T47D (cell line): ENCODE measurements at regions not wholly inside any gene's neighbourhood (a gene's known extent, or its start where the extent isn't known, plus 50 kb on each side); places are given as distances from the start of the nearest gene placed in this dataset.

Experiments used
- DNase-seq, 2 experiments: peaks; one replicate each; pipeline versions ENCODE4 v3.0.0 to v3.0.0-alpha.2; 2011 to 2012; ENCODE audit warnings: low read depth in 1 of 2, low spot score in 1 of 2
- JUND ChIP-seq: IDR thresholded peaks from 2 replicates; pipeline ENCODE4 v1.6.1; 2012; ENCODE audit warnings: low read depth
- in situ Hi-C: cut with HindIII; loops from 2 replicates; pipeline ENCODE4 v1.10.0; 2016; ENCODE audit warnings: low sequenced_read_pairs, low pct_unique_long_range_greater_than_20kb

- no peak for TF ChIP-seq JUND
- no peak for DNase-seq
- in situ Hi-C loops: no loop called here
Measured at GRCh38 chr3:127132876-127133275, 60.1 kb upstream of the PRR23E start.

- DNase-seq: no peak
- in situ Hi-C loops: no loop called here
- no peak for TF ChIP-seq JUND
Measured at GRCh38 chr3:127133971-127134370, 59.0 kb upstream of the PRR23E start.

- TF ChIP-seq JUND: no peak
- in situ Hi-C loops: no loop called here
- DNase-seq: no peak
Measured at GRCh38 chr3:127134466-127134865, 58.5 kb upstream of the PRR23E start.

GRCh38 chr3:127134887-127135240, 58.1 kb upstream of the PRR23E start:
- in situ Hi-C loops: no loop called here

GRCh38 chr3:127135241-127136023, 57.5 kb upstream of the PRR23E start:
- DNase-seq: no peak
- in situ Hi-C loops: no loop called here
- no peak for TF ChIP-seq JUND

More at GRCh38 chr3:127134887-127135240, 58.1 kb upstream of the PRR23E start:
- DNase-seq: no peak
- TF ChIP-seq JUND: no peak

GRCh38 chr3:127136024-127136600, 56.8 kb upstream of the PRR23E start:
- no peak for TF ChIP-seq JUND
- in situ Hi-C loops: no loop called here
- no peak for DNase-seq

GRCh38 chr3:127136706-127137105, 56.2 kb upstream of the PRR23E start:
- DNase-seq: no peak
- no peak for TF ChIP-seq JUND
- in situ Hi-C loops: no loop called here

- DNase-seq: no peak
- in situ Hi-C loops: no loop called here
- TF ChIP-seq JUND: no peak
Measured at GRCh38 chr3:127137113-127137512, 55.8 kb upstream of the PRR23E start.

- in situ Hi-C loops: no loop called here
- no peak for TF ChIP-seq JUND
- no peak for DNase-seq
Measured at GRCh38 chr3:127137757-127138536, 55.0 kb upstream of the PRR23E start.

- in situ Hi-C loops: no loop called here
- no peak for TF ChIP-seq JUND
Measured at GRCh38 chr3:127139601-127140500, 53.1 kb upstream of the PRR23E start.

GRCh38 chr3:127140501-127141460, 52.1 kb upstream of the PRR23E start:
- DNase-seq: no peak
- in situ Hi-C loops: no loop called here
- no peak for TF ChIP-seq JUND

More at GRCh38 chr3:127139601-127140500, 53.1 kb upstream of the PRR23E start:
- DNase-seq: no peak
